ENCODE measurements at regions not wholly inside any gene's neighbourhood (a gene's known extent, or its start where the extent isn't known, plus 50 kb on each side); places are given as distances from the start of the nearest gene placed in this dataset.

DNA sequence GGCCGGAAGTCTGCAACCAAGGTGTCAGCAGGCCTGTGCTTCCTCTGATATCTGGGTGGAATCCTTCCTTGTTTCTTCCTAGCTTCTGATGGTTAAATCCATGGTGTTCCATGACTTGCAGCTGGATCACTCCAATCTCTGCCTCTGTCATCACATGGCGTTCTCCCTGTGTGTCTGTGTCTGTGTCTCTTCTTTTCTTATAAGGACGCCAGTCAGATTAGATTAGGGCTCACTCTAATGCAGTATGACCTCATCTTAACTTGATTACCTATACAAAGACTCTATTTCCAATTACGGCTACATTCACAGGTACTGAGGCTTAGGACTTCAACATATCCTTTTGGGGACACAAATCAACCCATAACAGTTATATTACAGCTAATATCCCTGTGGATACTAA, 70.3 kb upstream of the FAM3C start:
- H3K27me3 ChIP-seq: no peaks in the 10 kb centered on the region
- H3K36me3 ChIP-seq: no peaks in the 10 kb centered on the region

DNA sequence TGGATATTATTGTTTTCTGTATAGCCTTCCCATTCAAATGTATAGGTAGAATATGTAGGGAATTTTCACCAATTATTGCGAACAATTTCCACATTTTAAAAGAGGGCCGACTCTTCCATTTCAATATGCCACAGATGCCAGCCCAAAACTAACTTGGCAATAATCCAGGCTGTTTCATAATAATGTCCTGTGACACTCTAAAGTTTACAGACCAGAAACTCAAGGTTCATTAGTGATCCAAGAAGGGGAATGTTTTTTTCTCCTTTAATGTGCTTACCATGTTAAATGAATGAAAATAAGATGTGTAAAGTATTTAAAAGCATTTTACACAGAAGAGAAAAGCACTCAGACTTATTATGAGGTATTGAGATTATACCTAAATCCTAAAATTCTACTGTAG, 63.0 kb upstream of the FAM3C start:
- Histone ChIP-seq H3K9me3 (no peaks in the 10 kb centered on the region), H3K4me1 (peaks cover 8% of the 10 kb centered on the region), H3K4me3 (ENCODE audit: low read depth, low read length) (no peak overlapping the region), H3K36me3 (no peaks in the 10 kb centered on the region), H3K27me3 (no peaks in the 10 kb centered on the region)
- TF ChIP-seq, protein P1, sequence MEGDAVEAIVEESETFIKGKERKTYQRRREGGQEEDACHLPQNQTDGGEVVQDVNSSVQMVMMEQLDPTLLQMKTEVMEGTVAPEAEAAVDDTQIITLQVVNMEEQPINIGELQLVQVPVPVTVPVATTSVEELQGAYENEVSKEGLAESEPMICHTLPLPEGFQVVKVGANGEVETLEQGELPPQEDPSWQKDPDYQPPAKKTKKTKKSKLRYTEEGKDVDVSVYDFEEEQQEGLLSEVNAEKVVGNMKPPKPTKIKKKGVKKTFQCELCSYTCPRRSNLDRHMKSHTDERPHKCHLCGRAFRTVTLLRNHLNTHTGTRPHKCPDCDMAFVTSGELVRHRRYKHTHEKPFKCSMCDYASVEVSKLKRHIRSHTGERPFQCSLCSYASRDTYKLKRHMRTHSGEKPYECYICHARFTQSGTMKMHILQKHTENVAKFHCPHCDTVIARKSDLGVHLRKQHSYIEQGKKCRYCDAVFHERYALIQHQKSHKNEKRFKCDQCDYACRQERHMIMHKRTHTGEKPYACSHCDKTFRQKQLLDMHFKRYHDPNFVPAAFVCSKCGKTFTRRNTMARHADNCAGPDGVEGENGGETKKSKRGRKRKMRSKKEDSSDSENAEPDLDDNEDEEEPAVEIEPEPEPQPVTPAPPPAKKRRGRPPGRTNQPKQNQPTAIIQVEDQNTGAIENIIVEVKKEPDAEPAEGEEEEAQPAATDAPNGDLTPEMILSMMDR (IDR thresholded peaks at IDR 0.05; ENCODE audit: low read depth, low read length): no peak
- DNase-seq: no peak

More for the DNA sequence above, 70.3 kb upstream of the FAM3C start:
- TF ChIP-seq, protein P1 (IDR thresholded peaks at IDR 0.05; ENCODE audit: low read depth, low read length): no peak
- Histone ChIP-seq H3K9me3 (no peaks in the 10 kb centered on the region), H3K4me1 (peaks cover 32% of the 10 kb centered on the region), H3K4me3 (ENCODE audit: low read depth, low read length) (no peak overlapping the region)
- peak; percentile 65 for DNase-seq

DNA sequence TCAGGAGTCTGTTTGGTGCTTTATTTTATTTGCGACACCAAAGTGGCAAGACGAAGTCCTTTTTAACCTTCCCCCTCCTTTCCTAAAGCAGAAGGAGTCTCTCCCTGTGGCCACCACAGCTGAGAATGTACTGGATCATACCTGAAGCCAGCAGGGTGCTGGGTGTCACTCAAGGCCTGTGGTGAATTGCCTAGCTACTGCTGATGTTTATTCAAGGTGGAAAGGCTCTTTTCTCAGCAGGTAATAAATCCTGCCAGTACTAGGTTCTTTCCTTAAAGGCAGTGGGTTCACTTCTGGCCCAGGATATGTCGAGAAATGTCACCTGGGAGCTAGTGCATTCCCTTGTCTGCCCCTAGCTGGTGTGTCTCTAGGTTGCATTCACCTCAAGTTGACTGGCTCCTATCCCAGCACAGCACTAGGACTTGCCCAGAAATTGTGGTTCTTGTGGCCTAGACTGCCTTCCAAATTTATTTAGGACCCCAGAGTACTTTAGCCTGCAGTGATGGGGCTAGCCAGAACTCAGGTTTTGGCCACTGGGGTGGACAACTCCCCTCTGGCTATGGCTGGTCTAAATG, 60.8 kb upstream of the FAM3C start:
- no peaks in the 10 kb centered on the region for H3K36me3 ChIP-seq
- no peak for DNase-seq
- no peaks in the 10 kb centered on the region for H3K27me3 ChIP-seq
- H3K4me1 ChIP-seq: peaks cover under 1% of the 10 kb centered on the region; the same call in 1 of the 2 replicates
- TF ChIP-seq, protein P1 (IDR thresholded peaks at IDR 0.05; ENCODE audit: low read depth, low read length): no peak
- H3K9me3 ChIP-seq: no peaks in the 10 kb centered on the region
- H3K4me3 ChIP-seq (ENCODE audit: low read depth, low read length): no peak overlapping the region

DNA sequence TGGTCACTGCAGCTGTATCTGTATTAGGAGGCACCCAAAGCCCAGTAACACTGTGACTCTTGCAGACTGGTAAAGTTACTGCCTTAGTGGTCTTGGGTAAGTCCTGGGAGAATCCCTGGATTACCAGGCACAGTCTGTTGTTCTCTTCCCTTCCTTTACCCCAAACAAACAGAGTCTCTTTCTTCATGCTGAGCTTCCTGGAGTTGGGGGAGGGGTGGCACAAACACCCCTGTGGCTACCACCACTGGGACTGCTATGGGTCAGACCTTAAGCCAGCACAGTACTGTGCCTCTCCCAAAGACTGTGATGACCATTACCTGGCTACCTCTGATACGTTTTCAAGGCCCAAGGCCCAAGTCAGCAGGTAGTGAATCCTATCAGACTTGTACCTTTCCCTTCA, 59.9 kb upstream of the FAM3C start:
- TF ChIP-seq, protein P1 (IDR thresholded peaks at IDR 0.05; ENCODE audit: low read depth, low read length): no peak
- no peaks in the 10 kb centered on the region for H3K9me3 ChIP-seq
- no peaks in the 10 kb centered on the region for H3K36me3 ChIP-seq
- DNase-seq: no peak
- H3K27me3 ChIP-seq: no peaks in the 10 kb centered on the region
- H3K4me1 ChIP-seq: no peaks in the 10 kb centered on the region
- H3K4me3 ChIP-seq (ENCODE audit: low read depth, low read length): no peak overlapping the region

DNA sequence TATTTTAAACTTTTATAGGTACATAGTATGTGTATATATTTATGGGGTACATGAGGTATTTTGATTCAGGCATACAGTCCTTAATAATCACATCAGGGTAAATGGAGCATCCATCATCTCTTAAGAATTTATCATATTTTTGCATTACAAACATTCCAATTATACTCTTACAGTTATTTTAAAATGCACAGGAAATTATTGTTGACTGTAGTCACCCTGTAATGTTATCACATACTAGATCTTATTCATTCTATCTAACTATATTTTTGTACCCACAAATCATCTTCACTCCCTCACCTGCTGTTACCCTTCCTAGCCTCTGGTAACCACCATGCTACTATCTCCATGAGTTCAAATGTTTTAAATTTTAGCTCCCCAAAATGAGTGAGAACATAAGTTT, 56.3 kb upstream of the FAM3C start:
- TF ChIP-seq, protein P1 (IDR thresholded peaks at IDR 0.05; ENCODE audit: low read depth, low read length): no peak
- Histone ChIP-seq H3K27me3 (no peaks in the 10 kb centered on the region), H3K4me3 (ENCODE audit: low read depth, low read length) (no peak overlapping the region), H3K36me3 (no peaks in the 10 kb centered on the region), H3K9me3 (no peaks in the 10 kb centered on the region), H3K4me1 (peaks cover 11% of the 10 kb centered on the region)
- DNase-seq: no peak

DNA sequence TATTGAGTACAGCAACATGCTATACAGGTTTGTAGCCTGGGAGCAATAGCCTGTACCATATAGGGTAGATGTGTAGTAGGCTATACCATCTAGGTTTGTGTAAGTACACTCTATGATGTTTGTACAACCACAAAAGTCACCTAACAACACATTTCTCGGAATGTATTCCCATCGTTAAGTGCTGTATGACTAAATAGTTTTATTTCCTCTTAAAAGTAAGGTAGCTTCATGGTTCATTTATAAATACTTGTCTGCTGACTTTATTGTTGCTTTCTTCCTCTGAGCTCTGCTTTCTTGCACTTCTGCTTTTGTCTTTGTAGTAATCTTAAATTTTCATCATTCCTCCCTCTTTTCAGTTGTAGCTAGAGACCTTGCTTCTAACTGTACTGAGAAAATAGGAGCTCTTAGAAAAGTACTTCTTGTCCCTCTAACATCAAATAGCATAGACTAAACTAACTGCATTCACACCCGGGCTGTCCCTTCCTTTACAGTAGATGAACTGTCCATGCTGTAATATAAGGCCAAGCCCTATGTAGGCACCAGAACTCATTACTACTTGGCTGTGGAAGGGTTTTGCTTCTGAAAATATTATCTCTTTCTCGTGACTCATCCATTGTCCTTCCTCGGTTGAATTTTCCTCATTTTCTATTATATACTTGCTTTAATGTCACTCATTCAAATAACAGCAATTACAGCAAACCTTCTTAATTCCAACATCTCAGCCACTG, 55.4 kb upstream of the FAM3C start:
- TF ChIP-seq, protein P1 (IDR thresholded peaks at IDR 0.05; ENCODE audit: low read depth, low read length): no peak
- Histone ChIP-seq H3K9me3 (no peaks in the 10 kb centered on the region), H3K36me3 (no peaks in the 10 kb centered on the region), H3K4me3 (ENCODE audit: low read depth, low read length) (no peak overlapping the region), H3K27me3 (no peaks in the 10 kb centered on the region), H3K4me1 (peaks cover 11% of the 10 kb centered on the region)
- no peak for DNase-seq

Measured in BE2C (cell line).